GM12878 (cell line): ENCODE measurements at regions not wholly inside any gene's neighbourhood (a gene's known extent, or its start where the extent isn't known, plus 50 kb on each side); places are given as distances from the start of the nearest gene placed in this dataset.

Source experiments
- ATAC-seq: fragments of 200-7000 bp; cut with Tn5 transposase; 3 replicates; pipeline ENCODE4 v1.9.1; 2020; ENCODE audit warnings: mild to moderate bottlenecking, moderate library complexity
- BruUV-seq: library from RNA; stranded (reverse); fragments of 400-500 nt; replicated peaks from 2 replicates; lab custom pipeline; 2021; lab: Mats Ljungman, UMichigan
- CTCF ChIA-PET: fragments of 300-600 bp; sonication (Branson Sonifier 250); formaldehyde crosslinking; extraction: SDS; loops from one replicate; lab custom pipeline; 2021; ENCODE audit warnings: inconsistent platforms; lab: Yijun Ruan, JAX
- POLR2A ChIA-PET: fragments of 350-600 bp; formaldehyde crosslinking; extraction: SDS; loops from one replicate; lab custom pipeline; 2021; ENCODE audit warnings: inconsistent platforms; lab: Charles Lee
- RAD21 ChIA-PET: fragments of 300-600 bp; sonication (Branson Sonifier 250); formaldehyde crosslinking; loops from one replicate; lab custom pipeline; 2023; ENCODE audit warnings: antibody characterized with exemption; ENCODE audit not compliant: unreplicated experiment; lab: Charles Lee
- SMC1A ChIA-PET: fragments of 300-600 bp; sonication (Branson Sonifier 250); formaldehyde crosslinking; loops from one replicate; lab custom pipeline; 2023; ENCODE audit not compliant: unreplicated experiment, uncharacterized antibody; lab: Charles Lee
- DNase-seq: peaks from one replicate; pipeline ENCODE4 v3.0.0-alpha.2; 2011; ENCODE audit warnings: low read depth, low spot score
- FAIRE-seq: peaks from 3 replicates; lab custom pipeline; 2011; peaks lifted over from hg19 to GRCh38; lab: Jason Lieb, UNC
- H2AFZ ChIP-seq: 2 replicates; pipeline ENCODE4 v1.6.0; 2011; ENCODE audit warnings: low read depth, low read length, control low read depth; ENCODE audit not compliant: control insufficient read depth
- H3K27ac ChIP-seq: 2 replicates; pipeline ENCODE4 v1.5.1; 2011; ENCODE audit warnings: control low read depth; ENCODE audit not compliant: control insufficient read depth, insufficient read depth
- H3K27me3 ChIP-seq, 2 experiments: replicated peaks in 1 of 2; 2 replicates each; pipeline versions ENCODE4 v1.6.0 to v1.6.1; 2011; ENCODE audit warnings: low read length in 1 of 2; ENCODE audit not compliant: control insufficient read depth in 2 of 2, insufficient read depth in 2 of 2
- H3K36me3 ChIP-seq, 2 experiments: 2 replicates each; pipeline ENCODE4 v1.5.1; 2011; ENCODE audit warnings: low read length in 1 of 2; ENCODE audit not compliant: control insufficient read depth in 2 of 2, insufficient read depth in 2 of 2
- H3K4me1 ChIP-seq: 2 replicates; pipeline ENCODE4 v1.6.1; 2011; ENCODE audit warnings: mild to moderate bottlenecking, low read length, moderate library complexity, mixed read lengths; ENCODE audit not compliant: control insufficient read depth, insufficient read depth
- H3K4me2 ChIP-seq: 2 replicates; pipeline ENCODE4 v1.6.0; 2011; ENCODE audit warnings: control low read depth; ENCODE audit not compliant: control insufficient read depth, insufficient read depth
- H3K4me3 ChIP-seq: fragments of 200-600 bp; sonication (generic); 2 replicates; pipeline ENCODE4 v1.5.1; 2016
- H3K79me2 ChIP-seq: 2 replicates; pipeline ENCODE4 v1.6.0; 2011; ENCODE audit warnings: low read length; ENCODE audit not compliant: control insufficient read depth, insufficient read depth
- H3K9ac ChIP-seq: 2 replicates; pipeline ENCODE4 v1.8.0; 2011; ENCODE audit warnings: low read length, control low read depth, mixed read lengths; ENCODE audit not compliant: control insufficient read depth, insufficient read depth
- H3K9me3 ChIP-seq: replicated peaks from 3 replicates; pipeline ENCODE4 v1.5.1; 2011; ENCODE audit warnings: mild to moderate bottlenecking, low read length; ENCODE audit not compliant: control insufficient read depth, insufficient read depth
- H4K20me1 ChIP-seq: 2 replicates; pipeline ENCODE4 v1.6.0; 2011; ENCODE audit not compliant: control insufficient read depth, insufficient read depth
- BCL11A ChIP-seq: IDR thresholded peaks from 2 replicates; pipeline ENCODE4 v1.6.1; 2011; ENCODE audit warnings: low read depth, low read length
- CBX3 ChIP-seq: fragments of 200-600 bp; sonication (generic); IDR thresholded peaks from 2 replicates; pipeline ENCODE4 v1.6.1; 2016; ENCODE audit warnings: low read depth, borderline replicate concordance
- DPF2 ChIP-seq: fragments of 450-650 bp; IDR thresholded peaks from 2 replicates; pipeline ENCODE4 v1.6.1; 2017; ENCODE audit warnings: mild to moderate bottlenecking
- FOXK2 ChIP-seq: fragments of 450-650 bp; IDR thresholded peaks from 2 replicates; pipeline ENCODE4 v1.6.1; 2017; ENCODE audit warnings: mild to moderate bottlenecking, moderate library complexity
- GABPA ChIP-seq: IDR thresholded peaks from 2 replicates; pipeline ENCODE4 v1.6.1; 2014; ENCODE audit warnings: antibody characterized with exemption, low read depth, mild to moderate bottlenecking, inconsistent platforms
- NFYA ChIP-seq: IDR thresholded peaks from 2 replicates; pipeline ENCODE4 v1.6.1; 2011; ENCODE audit warnings: low read depth, mild to moderate bottlenecking, low read length, improper control_type of control experiment, borderline replicate concordance
- PAX5 ChIP-seq: IDR thresholded peaks from 2 replicates; pipeline ENCODE4 v1.6.1; 2011; ENCODE audit warnings: low read depth, low read length, borderline replicate concordance
- POLR2AphosphoS2 ChIP-seq: IDR thresholded peaks from 2 replicates; pipeline ENCODE4 v1.6.1; 2011; ENCODE audit warnings: low read depth, mild to moderate bottlenecking, low read length, improper control_type of control experiment, moderate library complexity
- SMC3 ChIP-seq: IDR thresholded peaks from 2 replicates; pipeline ENCODE4 v1.6.1; 2011; ENCODE audit warnings: low read length, improper control_type of control experiment, borderline replicate concordance
- SREBF2 ChIP-seq: IDR thresholded peaks from 2 replicates; pipeline ENCODE4 v1.6.1; 2012; ENCODE audit warnings: mild to moderate bottlenecking, low read length
- SUZ12 ChIP-seq: fragments of 200-600 bp; sonication (generic); IDR thresholded peaks from one replicate; pipeline ENCODE4 v1.6.1; 2018; ENCODE audit warnings: antibody characterized with exemption, mild to moderate bottlenecking; ENCODE audit not compliant: unreplicated experiment
- TBL1XR1 ChIP-seq: IDR thresholded peaks from 2 replicates; pipeline ENCODE4 v1.6.1; 2012; ENCODE audit warnings: low read depth, low read length, improper control_type of control experiment
- YY1 ChIP-seq: IDR thresholded peaks from 2 replicates; pipeline ENCODE4 v1.6.1; 2011; ENCODE audit warnings: low read depth, mild to moderate bottlenecking, low read length
- WGBS: methylation state at CpG from one replicate; pipeline ENCODE4 v1.1.6; 2016; ENCODE audit warnings: low lambda C conversion rate; ENCODE audit not compliant: insufficient replicate concordance, insufficient coverage; ENCODE audit errors: missing lambda C conversion rate; 5-methylcytosine and 5-hydroxymethylcytosine counted together
- in situ Hi-C: fragments of 300-500 bp; cut with MboI; formaldehyde crosslinking; loops from 9 replicates; pipeline ENCODE4 v1.14.3; 2018; ENCODE audit warnings: mixed read lengths
- intact Hi-C: fragments of 100-400 bp; cut with micrococcal nuclease; formaldehyde crosslinking; loops from one replicate; pipeline ENCODE4 v1.14.2; 2022; ENCODE audit not compliant: unreplicated experiment
- TF ChIP-seq, protein P1 (sequence below): IDR thresholded peaks from 2 replicates; pipeline ENCODE4 v1.6.1; 2012; ENCODE audit warnings: low read length, inconsistent platforms
- TF ChIP-seq, protein P2 (sequence below), 3 experiments: IDR thresholded peaks in 2 of 3; conservative IDR thresholded peaks in 1 of 3; 2 replicates each; pipeline ENCODE4 v1.5.1; 2011; ENCODE audit warnings: low read depth in 3 of 3, low read length in 3 of 3, mild to moderate bottlenecking in 3 of 3, control low read depth in 2 of 3, moderate library complexity in 2 of 3, inconsistent platforms in 1 of 3, mixed read lengths in 1 of 3; ENCODE audit not compliant: control insufficient read depth in 2 of 3, insufficient read depth in 1 of 3; ENCODE audit errors: extremely low read depth in 1 of 3
- TF ChIP-seq, protein P3 (sequence below): fragments of 450-650 bp; IDR thresholded peaks from 2 replicates; pipeline ENCODE4 v1.6.1; 2017; ENCODE audit warnings: mild to moderate bottlenecking

DNA sequence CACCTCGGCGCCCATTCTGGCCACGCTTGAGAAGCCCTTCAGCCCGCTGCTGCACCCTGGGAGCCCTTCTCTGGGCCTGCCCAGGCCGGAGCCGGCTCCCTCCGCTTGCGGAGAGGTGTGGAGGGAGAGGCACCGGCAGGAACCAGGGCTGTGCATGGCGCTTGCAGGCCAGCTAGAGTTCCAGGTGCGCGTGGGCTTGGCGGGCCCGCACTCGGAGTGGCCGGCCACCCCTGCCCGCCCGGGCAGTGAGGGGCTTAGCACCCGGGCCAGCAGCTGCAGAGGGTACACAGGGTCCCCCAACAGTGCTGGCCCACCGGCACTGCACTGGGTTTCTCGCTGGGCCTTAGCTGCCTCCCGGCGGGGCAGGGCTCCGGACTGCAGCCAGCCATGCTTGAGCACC is 72.3 kb upstream of the SYK start:
- no peak for ATAC-seq
- WGBS = 67% methylated on average over 21 of the region's 24 CpGs

DNA sequence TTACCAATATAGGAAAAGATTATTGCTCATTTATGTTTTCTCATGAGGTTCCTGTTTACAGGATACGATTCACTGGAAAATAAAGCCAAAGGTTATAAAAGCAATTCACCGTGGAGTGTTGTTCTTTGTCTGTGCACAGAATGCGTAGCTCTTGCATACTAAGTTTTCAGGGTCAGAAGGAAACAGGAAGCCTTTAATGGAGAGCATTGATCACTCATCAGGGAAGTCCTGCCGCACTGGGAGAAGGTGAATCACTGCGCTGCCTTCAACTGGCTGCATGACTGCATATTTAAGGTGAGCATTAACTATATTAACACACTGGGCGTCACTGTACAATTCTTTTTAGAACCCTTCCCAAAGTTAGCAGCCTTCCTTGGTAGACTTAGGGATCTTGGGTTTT is 74.1 kb upstream of the SYK start:
- DNase-seq (no peak), ATAC-seq (no peak), FAIRE-seq (no peak)
- ChIA-PET SMC1A (no interaction called here), POLR2A (no interaction called here), CTCF (no interaction called here), RAD21 (no interaction called here)
- Histone ChIP-seq H3K9ac (no peak overlapping the region), H3K4me1 (no peaks in the 10 kb centered on the region), H2AFZ (no peak overlapping the region), H3K4me2 (no peak overlapping the region), H3K9me3 (no peaks in the 10 kb centered on the region; the same call in 2 of the 3 replicates), H3K79me2 (no peaks in the 10 kb centered on the region), H3K36me3 (no peaks in the 10 kb centered on the region), H3K27ac (no peak overlapping the region), H3K27me3 (no peaks in the 10 kb centered on the region), H3K4me3 (no peak overlapping the region), H4K20me1 (no peaks in the 10 kb centered on the region)
- BruUV-seq = no TSS peak
- WGBS = 42% methylated on average over 6 of the region's 6 CpGs
- in situ Hi-C loops = no loop called here
- intact Hi-C loops = no loop called here
- TF ChIP-seq, protein P1, sequence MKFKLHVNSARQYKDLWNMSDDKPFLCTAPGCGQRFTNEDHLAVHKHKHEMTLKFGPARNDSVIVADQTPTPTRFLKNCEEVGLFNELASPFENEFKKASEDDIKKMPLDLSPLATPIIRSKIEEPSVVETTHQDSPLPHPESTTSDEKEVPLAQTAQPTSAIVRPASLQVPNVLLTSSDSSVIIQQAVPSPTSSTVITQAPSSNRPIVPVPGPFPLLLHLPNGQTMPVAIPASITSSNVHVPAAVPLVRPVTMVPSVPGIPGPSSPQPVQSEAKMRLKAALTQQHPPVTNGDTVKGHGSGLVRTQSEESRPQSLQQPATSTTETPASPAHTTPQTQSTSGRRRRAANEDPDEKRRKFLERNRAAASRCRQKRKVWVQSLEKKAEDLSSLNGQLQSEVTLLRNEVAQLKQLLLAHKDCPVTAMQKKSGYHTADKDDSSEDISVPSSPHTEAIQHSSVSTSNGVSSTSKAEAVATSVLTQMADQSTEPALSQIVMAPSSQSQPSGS = no peak
- no peak for TF ChIP-seq BCL11A
- TF ChIP-seq, protein P2, sequence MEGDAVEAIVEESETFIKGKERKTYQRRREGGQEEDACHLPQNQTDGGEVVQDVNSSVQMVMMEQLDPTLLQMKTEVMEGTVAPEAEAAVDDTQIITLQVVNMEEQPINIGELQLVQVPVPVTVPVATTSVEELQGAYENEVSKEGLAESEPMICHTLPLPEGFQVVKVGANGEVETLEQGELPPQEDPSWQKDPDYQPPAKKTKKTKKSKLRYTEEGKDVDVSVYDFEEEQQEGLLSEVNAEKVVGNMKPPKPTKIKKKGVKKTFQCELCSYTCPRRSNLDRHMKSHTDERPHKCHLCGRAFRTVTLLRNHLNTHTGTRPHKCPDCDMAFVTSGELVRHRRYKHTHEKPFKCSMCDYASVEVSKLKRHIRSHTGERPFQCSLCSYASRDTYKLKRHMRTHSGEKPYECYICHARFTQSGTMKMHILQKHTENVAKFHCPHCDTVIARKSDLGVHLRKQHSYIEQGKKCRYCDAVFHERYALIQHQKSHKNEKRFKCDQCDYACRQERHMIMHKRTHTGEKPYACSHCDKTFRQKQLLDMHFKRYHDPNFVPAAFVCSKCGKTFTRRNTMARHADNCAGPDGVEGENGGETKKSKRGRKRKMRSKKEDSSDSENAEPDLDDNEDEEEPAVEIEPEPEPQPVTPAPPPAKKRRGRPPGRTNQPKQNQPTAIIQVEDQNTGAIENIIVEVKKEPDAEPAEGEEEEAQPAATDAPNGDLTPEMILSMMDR (IDR thresholded peaks at IDR 0.05 in 2 of 3, conservative IDR thresholded peaks at IDR 0.05 in 1 of 3; ENCODE audit: control insufficient read depth in 2 of 3, extremely low read depth in 1 of 3, insufficient read depth in 1 of 3, low read depth in 3 of 3, low read length in 3 of 3) = no peak
- TF ChIP-seq SUZ12 = no peak
- TF ChIP-seq, protein P3, sequence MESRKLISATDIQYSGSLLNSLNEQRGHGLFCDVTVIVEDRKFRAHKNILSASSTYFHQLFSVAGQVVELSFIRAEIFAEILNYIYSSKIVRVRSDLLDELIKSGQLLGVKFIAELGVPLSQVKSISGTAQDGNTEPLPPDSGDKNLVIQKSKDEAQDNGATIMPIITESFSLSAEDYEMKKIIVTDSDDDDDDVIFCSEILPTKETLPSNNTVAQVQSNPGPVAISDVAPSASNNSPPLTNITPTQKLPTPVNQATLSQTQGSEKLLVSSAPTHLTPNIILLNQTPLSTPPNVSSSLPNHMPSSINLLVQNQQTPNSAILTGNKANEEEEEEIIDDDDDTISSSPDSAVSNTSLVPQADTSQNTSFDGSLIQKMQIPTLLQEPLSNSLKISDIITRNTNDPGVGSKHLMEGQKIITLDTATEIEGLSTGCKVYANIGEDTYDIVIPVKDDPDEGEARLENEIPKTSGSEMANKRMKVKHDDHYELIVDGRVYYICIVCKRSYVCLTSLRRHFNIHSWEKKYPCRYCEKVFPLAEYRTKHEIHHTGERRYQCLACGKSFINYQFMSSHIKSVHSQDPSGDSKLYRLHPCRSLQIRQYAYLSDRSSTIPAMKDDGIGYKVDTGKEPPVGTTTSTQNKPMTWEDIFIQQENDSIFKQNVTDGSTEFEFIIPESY = no peak

More for the DNA sequence above, 72.3 kb upstream of the SYK start:
- in situ Hi-C loops = no loop called here
- TF ChIP-seq, protein P1 = no peak
- no peak for TF ChIP-seq SREBF2
- no peak for TF ChIP-seq YY1
- TF ChIP-seq POLR2AphosphoS2 = no peak
- TF ChIP-seq TBL1XR1 = no peak
- TF ChIP-seq PAX5 = no peak
- no peak for TF ChIP-seq CBX3
- no peak for TF ChIP-seq SMC3
- no peak for TF ChIP-seq DPF2
- no peak for TF ChIP-seq GABPA
- no peak for TF ChIP-seq FOXK2
- TF ChIP-seq NFYA = no peak
- ChIA-PET SMC1A (interaction anchor here (0.6 kb wide), 1 partner anchor 52 kb away, joined by 3 read pairs; no protein-coding TSS in a partner anchor), POLR2A (no interaction called here), RAD21 (no interaction called here), CTCF (no interaction called here)
- intact Hi-C loops = no loop called here
- Histone ChIP-seq H3K9me3 (no peaks in the 10 kb centered on the region; the same call in 2 of the 3 replicates), H3K27me3 (no peaks in the 10 kb centered on the region), H3K4me3 (no peak overlapping the region), H3K9ac (no peak overlapping the region), H3K79me2 (no peaks in the 10 kb centered on the region), H3K4me2 (no peak overlapping the region), H3K4me1 (no peaks in the 10 kb centered on the region), H3K36me3 (no peaks in the 10 kb centered on the region), H4K20me1 (no peaks in the 10 kb centered on the region), H3K27ac (no peak overlapping the region), H2AFZ (no peak overlapping the region)
- FAIRE-seq = no peak
- no peak for DNase-seq
- BruUV-seq = no TSS peak
